ENCODE measurements at regions not wholly inside any gene's neighbourhood (a gene's known extent, or its start where the extent isn't known, plus 50 kb on each side); places are given as distances from the start of the nearest gene placed in this dataset.

DNA sequence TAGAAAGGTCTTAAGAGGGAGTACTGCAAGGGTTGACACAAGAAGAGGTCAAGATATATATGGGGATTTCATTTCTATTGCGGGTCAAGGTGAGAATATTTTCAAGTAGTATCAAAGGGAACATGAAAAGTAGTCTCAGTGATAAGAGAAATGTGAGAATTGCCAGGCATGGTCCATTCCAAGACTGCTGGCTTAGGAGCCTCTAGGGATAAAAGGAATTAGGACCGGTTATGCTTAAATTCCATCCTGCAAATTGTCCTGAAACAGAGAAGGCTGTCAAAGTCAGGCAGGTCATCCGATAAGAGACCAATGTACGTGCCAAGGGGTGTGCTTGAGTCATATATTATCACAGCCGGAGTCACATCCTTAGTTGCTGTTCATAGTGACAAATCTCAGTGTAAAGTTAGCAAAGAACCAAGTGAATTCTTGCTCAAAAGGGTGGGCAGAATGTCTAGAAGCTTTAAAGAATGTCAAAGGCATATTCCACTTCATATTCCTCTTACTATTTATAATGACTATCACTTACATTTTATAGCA lies 133.6 kb downstream of the CBLL2 start:
- TF ChIP-seq POLR2A (IDR thresholded peaks at IDR 0.05) (no peak), EP300 (IDR thresholded peaks at IDR 0.05) (no peak), POLR2AphosphoS5 (IDR thresholded peaks at IDR 0.05) (no peak)
- TF ChIP-seq, protein P1, sequence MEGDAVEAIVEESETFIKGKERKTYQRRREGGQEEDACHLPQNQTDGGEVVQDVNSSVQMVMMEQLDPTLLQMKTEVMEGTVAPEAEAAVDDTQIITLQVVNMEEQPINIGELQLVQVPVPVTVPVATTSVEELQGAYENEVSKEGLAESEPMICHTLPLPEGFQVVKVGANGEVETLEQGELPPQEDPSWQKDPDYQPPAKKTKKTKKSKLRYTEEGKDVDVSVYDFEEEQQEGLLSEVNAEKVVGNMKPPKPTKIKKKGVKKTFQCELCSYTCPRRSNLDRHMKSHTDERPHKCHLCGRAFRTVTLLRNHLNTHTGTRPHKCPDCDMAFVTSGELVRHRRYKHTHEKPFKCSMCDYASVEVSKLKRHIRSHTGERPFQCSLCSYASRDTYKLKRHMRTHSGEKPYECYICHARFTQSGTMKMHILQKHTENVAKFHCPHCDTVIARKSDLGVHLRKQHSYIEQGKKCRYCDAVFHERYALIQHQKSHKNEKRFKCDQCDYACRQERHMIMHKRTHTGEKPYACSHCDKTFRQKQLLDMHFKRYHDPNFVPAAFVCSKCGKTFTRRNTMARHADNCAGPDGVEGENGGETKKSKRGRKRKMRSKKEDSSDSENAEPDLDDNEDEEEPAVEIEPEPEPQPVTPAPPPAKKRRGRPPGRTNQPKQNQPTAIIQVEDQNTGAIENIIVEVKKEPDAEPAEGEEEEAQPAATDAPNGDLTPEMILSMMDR (IDR thresholded peaks at IDR 0.05), result no peak

Data from sigmoid colon (tissue), 4 donors.